GM12872 (cell line): ENCODE measurements at regions not wholly inside any gene's neighbourhood (a gene's known extent, or its start where the extent isn't known, plus 50 kb on each side); places are given as distances from the start of the nearest gene placed in this dataset.

Source experiments
- TF ChIP-seq, protein P1 (sequence below): IDR thresholded peaks from 3 replicates; pipeline ENCODE4 v1.5.1; 2011; ENCODE audit warnings: low read depth, mild to moderate bottlenecking, low read length, moderate library complexity; ENCODE audit not compliant: insufficient read depth

- TF ChIP-seq, protein P1, sequence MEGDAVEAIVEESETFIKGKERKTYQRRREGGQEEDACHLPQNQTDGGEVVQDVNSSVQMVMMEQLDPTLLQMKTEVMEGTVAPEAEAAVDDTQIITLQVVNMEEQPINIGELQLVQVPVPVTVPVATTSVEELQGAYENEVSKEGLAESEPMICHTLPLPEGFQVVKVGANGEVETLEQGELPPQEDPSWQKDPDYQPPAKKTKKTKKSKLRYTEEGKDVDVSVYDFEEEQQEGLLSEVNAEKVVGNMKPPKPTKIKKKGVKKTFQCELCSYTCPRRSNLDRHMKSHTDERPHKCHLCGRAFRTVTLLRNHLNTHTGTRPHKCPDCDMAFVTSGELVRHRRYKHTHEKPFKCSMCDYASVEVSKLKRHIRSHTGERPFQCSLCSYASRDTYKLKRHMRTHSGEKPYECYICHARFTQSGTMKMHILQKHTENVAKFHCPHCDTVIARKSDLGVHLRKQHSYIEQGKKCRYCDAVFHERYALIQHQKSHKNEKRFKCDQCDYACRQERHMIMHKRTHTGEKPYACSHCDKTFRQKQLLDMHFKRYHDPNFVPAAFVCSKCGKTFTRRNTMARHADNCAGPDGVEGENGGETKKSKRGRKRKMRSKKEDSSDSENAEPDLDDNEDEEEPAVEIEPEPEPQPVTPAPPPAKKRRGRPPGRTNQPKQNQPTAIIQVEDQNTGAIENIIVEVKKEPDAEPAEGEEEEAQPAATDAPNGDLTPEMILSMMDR: no peak
Observed at GRCh38 chr17:73824321-73824720, 180.1 kb upstream of the SDK2 start.

GRCh38 chr17:73826181-73826871, 182.1 kb upstream of the SDK2 start:
- TF ChIP-seq, protein P1: no peak

DNA sequence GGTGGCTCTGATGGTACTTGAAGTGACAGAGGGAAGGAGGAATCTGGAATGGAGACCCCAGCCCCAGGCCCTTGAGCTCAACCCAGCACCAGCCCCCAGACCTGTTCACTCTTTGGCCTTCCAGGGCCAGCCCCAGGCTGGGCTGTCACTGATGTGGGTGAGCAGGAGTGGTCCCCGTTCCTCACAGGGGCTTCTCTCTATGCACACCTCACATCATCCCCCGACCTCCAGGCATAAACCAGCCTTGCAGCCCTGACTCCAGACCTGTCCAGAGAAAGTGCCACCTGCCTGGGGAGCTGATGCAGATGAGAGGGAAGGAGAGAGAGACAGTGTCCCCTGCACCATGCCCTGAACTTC, 182.6 kb upstream of the SDK2 start:
- TF ChIP-seq, protein P1: no peak

GRCh38 chr17:73827627-73828291, 183.5 kb upstream of the SDK2 start:
- TF ChIP-seq, protein P1: no peak

GRCh38 chr17:73829676-73830280, 185.5 kb upstream of the SDK2 start:
- TF ChIP-seq, protein P1: no peak

DNA sequence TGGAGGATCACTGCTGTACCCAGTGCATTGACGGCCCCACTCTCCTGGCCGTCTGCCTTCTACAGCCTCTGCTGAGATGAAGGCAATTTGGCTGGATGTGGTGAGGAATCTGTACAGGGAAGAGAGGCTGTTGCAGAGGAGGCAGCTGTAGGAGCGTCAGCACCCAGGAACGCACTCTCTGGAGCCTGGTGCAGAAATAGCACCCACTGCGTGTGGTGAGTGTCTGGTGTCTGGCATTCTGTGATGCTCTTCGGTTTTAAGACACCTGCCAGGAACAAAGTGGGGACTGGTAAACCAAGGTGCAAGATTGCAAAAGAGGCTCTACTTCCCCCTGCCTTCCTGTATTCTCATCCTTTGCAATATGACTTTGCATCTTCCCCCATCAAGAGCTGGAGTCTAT, 187.5 kb upstream of the SDK2 start:
- TF ChIP-seq, protein P1: no peak

DNA sequence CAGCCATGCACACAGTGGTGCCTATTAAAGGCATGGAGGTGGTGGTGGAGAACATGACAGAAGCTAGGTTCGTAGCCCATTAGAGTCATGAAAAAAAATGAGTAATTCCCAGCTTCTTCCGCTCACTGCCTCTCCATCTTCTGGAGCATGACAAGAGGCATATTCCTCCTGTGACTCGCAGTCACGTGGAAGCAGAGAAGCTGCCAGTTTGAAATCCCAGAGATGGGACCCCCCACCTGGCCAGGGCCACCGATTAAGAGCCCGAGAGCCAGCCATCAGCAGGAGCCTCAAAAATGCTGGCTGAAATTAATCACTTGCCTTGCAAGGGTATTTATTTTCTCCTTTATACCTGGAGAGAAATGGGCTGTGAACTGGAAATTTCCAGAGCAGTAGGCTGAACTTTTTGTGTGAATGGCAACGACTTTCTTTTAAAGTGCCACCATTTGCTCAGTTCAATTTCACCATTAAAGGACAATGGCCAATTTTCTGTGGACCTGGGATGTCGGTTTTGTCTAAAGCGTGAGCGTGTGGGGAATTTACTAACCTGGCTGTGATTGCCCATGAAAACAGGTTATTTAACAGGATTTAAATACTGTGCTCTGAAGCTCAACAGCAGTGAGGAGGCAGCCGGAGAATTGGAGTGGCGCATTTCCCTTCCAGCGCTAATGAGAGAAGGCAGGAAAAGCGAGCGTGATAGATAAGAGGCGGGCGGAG, 189.7 kb upstream of the SDK2 start:
- TF ChIP-seq, protein P1: no peak
